Rectal smooth muscle tissue (tissue), 1 donor: ENCODE measurements at regions not wholly inside any gene's neighbourhood (a gene's known extent, or its start where the extent isn't known, plus 50 kb on each side); places are given as distances from the start of the nearest gene placed in this dataset.
"Not testable (repeated sequence)": the region's sequence is repeated elsewhere in the genome, so short reads cannot be mapped to it uniquely, and the experiment has no call there.

Source experiments
- H3K27ac ChIP-seq: one replicate; pipeline ENCODE4 v1.7.0; 2013; ENCODE audit warnings: low read depth, low read length, inconsistent platforms
- H3K27me3 ChIP-seq: one replicate; pipeline ENCODE4 v1.7.0; 2013; ENCODE audit warnings: low read length; ENCODE audit not compliant: control insufficient read depth, insufficient read depth
- H3K36me3 ChIP-seq: one replicate; pipeline ENCODE4 v1.7.0; 2013; ENCODE audit warnings: low read length; ENCODE audit not compliant: control insufficient read depth, insufficient read depth
- H3K4me1 ChIP-seq: one replicate; pipeline ENCODE4 v1.7.0; 2013; ENCODE audit warnings: low read length; ENCODE audit not compliant: control insufficient read depth, insufficient read depth
- H3K4me3 ChIP-seq: one replicate; pipeline ENCODE4 v1.7.0; 2013; ENCODE audit warnings: low read length
- H3K9ac ChIP-seq: one replicate; pipeline ENCODE4 v1.7.0; 2013; ENCODE audit warnings: low read length

- Histone ChIP-seq H3K36me3 (no peaks in the 10 kb centered on the region), H3K9ac (no peak overlapping the region), H3K4me3 (no peak overlapping the region), H3K4me1 (no peaks in the 10 kb centered on the region), H3K27ac (no peak overlapping the region), H3K27me3 (no peaks in the 10 kb centered on the region)
These were observed 749.8 kb upstream of the CDH9 start for GRCh38 chr5:27788184-27788583.

- Histone ChIP-seq H3K27me3 (no peaks in the 10 kb centered on the region), H3K36me3 (no peaks in the 10 kb centered on the region), H3K27ac (no peak overlapping the region), H3K4me1 (no peaks in the 10 kb centered on the region), H3K9ac (no peak overlapping the region), H3K4me3 (no peak overlapping the region)
These were observed 745.9 kb upstream of the CDH9 start for GRCh38 chr5:27784317-27784716.

- H3K9ac ChIP-seq = no peak overlapping the region
- H3K36me3 ChIP-seq = no peaks in the 10 kb centered on the region
- H3K4me3 ChIP-seq = no peak overlapping the region
- no peak overlapping the region for H3K27ac ChIP-seq
- no peaks in the 10 kb centered on the region for H3K4me1 ChIP-seq
- no peaks in the 10 kb centered on the region for H3K27me3 ChIP-seq
These were observed 739.7 kb upstream of the CDH9 start for GRCh38 chr5:27778121-27778520.

- Histone ChIP-seq H3K27ac (no peak overlapping the region), H3K27me3 (no peaks in the 10 kb centered on the region), H3K4me3 (no peak overlapping the region), H3K4me1 (no peaks in the 10 kb centered on the region), H3K9ac (no peak overlapping the region), H3K36me3 (no peaks in the 10 kb centered on the region)
These were observed 735.2 kb upstream of the CDH9 start for GRCh38 chr5:27773636-27774035.

GRCh38 chr5:27773166-27773565 is 734.8 kb upstream of the CDH9 start:
- H3K4me3 ChIP-seq = no peak overlapping the region
- H3K4me1 ChIP-seq = no peaks in the 10 kb centered on the region
- H3K27me3 ChIP-seq = no peaks in the 10 kb centered on the region
- H3K9ac ChIP-seq = no peak overlapping the region
- no peaks in the 10 kb centered on the region for H3K36me3 ChIP-seq
- no peak overlapping the region for H3K27ac ChIP-seq

- Histone ChIP-seq H3K27ac (no peak overlapping the region), H3K27me3 (no peaks in the 10 kb centered on the region), H3K36me3 (no peaks in the 10 kb centered on the region), H3K4me3 (no peak overlapping the region), H3K9ac (no peak overlapping the region), H3K4me1 (no peaks in the 10 kb centered on the region)
These were observed 731.5 kb upstream of the CDH9 start for GRCh38 chr5:27769748-27770402.

GRCh38 chr5:27748847-27749246 is 710.5 kb upstream of the CDH9 start:
- Histone ChIP-seq H3K9ac (no peak overlapping the region), H3K36me3 (no peaks in the 10 kb centered on the region), H3K27me3 (no peaks in the 10 kb centered on the region), H3K27ac (no peak overlapping the region), H3K4me3 (no peak overlapping the region), H3K4me1 (no peaks in the 10 kb centered on the region)

- not testable (repeated sequence) for H3K36me3 ChIP-seq, H3K4me3 ChIP-seq, H3K27ac ChIP-seq, H3K4me1 ChIP-seq, H3K9ac ChIP-seq, H3K27me3 ChIP-seq
These were observed 705.1 kb upstream of the CDH9 start for GRCh38 chr5:27743383-27743979.

- H3K27me3 ChIP-seq = no peaks in the 10 kb centered on the region
- no peak overlapping the region for H3K27ac ChIP-seq
- H3K36me3 ChIP-seq = no peaks in the 10 kb centered on the region
- no peaks in the 10 kb centered on the region for H3K4me1 ChIP-seq
- no peak overlapping the region for H3K9ac ChIP-seq
- no peak overlapping the region for H3K4me3 ChIP-seq
These were observed 704.4 kb upstream of the CDH9 start for GRCh38 chr5:27742805-27743204.

GRCh38 chr5:27734838-27735237 is 696.5 kb upstream of the CDH9 start:
- Histone ChIP-seq H3K36me3 (no peaks in the 10 kb centered on the region), H3K9ac (no peak overlapping the region), H3K4me3 (no peak overlapping the region), H3K27me3 (no peaks in the 10 kb centered on the region), H3K4me1 (no peaks in the 10 kb centered on the region), H3K27ac (no peak overlapping the region)

GRCh38 chr5:27733237-27733636 is 694.9 kb upstream of the CDH9 start:
- Histone ChIP-seq H3K36me3 (no peaks in the 10 kb centered on the region), H3K4me3 (no peak overlapping the region), H3K4me1 (no peaks in the 10 kb centered on the region), H3K27me3 (no peaks in the 10 kb centered on the region), H3K9ac (no peak overlapping the region), H3K27ac (no peak overlapping the region)

- no peak overlapping the region for H3K27ac ChIP-seq
- no peaks in the 10 kb centered on the region for H3K4me1 ChIP-seq
- no peak overlapping the region for H3K4me3 ChIP-seq
- H3K36me3 ChIP-seq = no peaks in the 10 kb centered on the region
- no peak overlapping the region for H3K9ac ChIP-seq
- H3K27me3 ChIP-seq = no peaks in the 10 kb centered on the region
These were observed 688.9 kb upstream of the CDH9 start for GRCh38 chr5:27727254-27727653.

- no peak overlapping the region for H3K4me3 ChIP-seq
- H3K4me1 ChIP-seq = no peaks in the 10 kb centered on the region
These were observed 684.0 kb upstream of the CDH9 start for GRCh38 chr5:27722337-27722736.

More at GRCh38 chr5:27722337-27722736, 684.0 kb upstream of the CDH9 start:
- no peak overlapping the region for H3K27ac ChIP-seq
- no peak overlapping the region for H3K9ac ChIP-seq
- H3K36me3 ChIP-seq = no peaks in the 10 kb centered on the region
- no peaks in the 10 kb centered on the region for H3K27me3 ChIP-seq
